ENCODE measurements at regions not wholly inside any gene's neighbourhood (a gene's known extent, or its start where the extent isn't known, plus 50 kb on each side); places are given as distances from the start of the nearest gene placed in this dataset.

DNA sequence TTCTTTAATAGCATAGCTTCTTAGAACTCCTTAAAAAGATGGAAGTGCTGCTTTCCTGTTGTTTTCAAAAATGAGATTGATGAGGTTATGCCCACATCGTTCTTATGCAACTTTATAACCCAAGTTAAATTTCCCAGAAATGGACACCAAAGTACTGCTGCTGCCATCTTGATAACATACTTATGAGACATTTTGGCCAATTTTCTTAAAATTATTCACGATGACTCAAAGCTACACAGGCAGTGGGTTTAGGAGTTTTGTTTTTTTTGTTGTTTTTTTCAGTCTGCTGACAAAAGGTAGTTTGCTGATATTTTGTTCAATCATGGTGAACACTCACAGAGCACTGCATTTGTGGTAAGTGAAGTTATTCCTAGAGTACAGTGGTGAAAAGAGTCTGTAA is 54.9 kb upstream of the RFC3 start:
- no peak for DNase-seq

- no peak for DNase-seq
These were observed 53.2 kb upstream of the RFC3 start for GRCh38 chr13:33764716-33765115.

- no peak for DNase-seq
These were observed 51.4 kb upstream of the RFC3 start for GRCh38 chr13:33766329-33767123.

- DNase-seq, result no peak
These were observed 50.8 kb upstream of the RFC3 start for GRCh38 chr13:33767140-33767539.

Measured in activated T-cell treated with anti-CD3 and anti-CD28 coated beads, Interleukin-2, amount 50 U/mL, for 1 hour (primary cell).